GM18867 (cell line): ENCODE measurements at regions not wholly inside any gene's neighbourhood (a gene's known extent, or its start where the extent isn't known, plus 50 kb on each side); places are given as distances from the start of the nearest gene placed in this dataset.
A peak's percentile ranks its signal among the peaks of the same experiment; 100 is the strongest.

Source experiments
- ATAC-seq: cut with Tn5 transposase; IDR thresholded peaks from one replicate; pipeline ENCODE4 v1.9.1; 2021; ENCODE audit warnings: mild to moderate bottlenecking, moderate library complexity; ENCODE audit not compliant: unreplicated experiment

DNA sequence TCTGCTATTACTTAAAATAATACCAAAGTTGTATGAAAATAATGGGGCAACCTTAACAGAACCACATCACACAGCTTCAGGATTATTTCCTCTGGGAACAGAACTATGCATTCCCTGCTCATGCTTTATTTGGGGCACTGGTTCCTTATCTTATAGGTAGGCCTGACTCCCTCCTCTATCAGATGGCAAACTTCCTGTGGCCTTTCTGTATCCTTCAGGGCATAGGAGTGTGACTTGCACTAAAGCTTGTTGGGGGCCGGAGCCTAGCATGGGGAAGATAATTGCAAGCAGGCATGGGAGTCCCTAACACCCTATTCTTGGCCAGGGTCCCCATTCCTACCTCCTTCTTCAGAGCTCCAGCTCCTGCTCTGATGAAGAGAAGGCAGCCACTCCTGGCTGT lies 167.2 kb upstream of the SERTAD2 start:
- no peak for ATAC-seq

DNA sequence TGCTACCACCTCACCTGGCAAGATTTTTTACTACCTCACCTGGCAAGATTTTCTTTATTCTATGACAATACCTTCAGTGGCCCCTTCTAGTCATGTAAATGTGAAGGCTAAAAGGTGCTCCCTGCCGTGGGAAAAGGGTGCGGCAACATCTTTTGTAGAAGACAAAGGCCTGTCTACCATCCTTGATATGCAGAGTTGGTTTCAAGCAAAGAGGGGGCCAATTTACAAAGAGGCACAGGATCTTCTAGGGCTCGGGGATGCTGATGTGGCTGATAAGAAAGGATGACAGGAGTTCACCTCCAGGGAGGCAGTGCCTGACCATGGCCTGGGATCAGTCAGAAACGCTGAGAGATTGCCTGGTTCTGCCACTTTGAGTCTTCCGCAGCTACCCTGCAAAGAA lies 165.4 kb upstream of the SLC1A4 start:
- no peak for ATAC-seq

DNA sequence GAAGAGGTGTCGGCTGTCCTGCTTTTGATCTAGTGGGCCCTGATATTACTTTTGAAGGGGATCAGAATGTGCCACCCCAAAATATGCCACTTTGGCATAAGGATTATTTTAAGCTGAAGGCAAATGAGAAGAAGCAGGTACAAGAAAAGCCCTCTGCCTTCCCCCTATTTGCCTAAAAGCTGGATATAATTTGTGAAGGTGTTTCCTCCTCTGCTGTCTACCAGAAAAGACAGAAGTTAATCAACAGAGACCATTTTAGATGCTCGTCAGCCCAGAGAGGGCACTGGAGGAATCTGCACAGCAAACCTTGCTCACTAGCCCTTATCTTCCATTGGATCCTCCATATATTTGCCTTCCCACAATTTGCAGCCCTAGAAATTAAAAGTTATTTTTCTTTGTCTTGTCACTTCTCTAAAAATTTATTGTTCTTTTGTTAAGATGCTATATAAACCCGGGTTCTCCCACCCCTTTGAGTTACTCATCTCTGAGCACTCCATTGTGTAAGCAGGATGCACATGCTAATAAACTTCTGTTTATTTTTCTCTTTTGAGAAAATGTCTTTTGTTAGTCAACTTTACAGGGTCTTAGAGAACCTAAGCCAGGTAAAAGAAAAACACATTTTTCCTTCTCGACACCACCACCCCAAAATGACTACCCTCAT lies 163.2 kb upstream of the SLC1A4 start:
- no peak for ATAC-seq

GRCh38 chr2:64826703-64827102 lies 162.5 kb upstream of the SLC1A4 start:
- ATAC-seq, result no peak

GRCh38 chr2:64828261-64828660 lies 160.9 kb upstream of the SLC1A4 start:
- no peak for ATAC-seq

GRCh38 chr2:64829525-64829924 lies 159.7 kb upstream of the SLC1A4 start:
- ATAC-seq, result no peak

DNA sequence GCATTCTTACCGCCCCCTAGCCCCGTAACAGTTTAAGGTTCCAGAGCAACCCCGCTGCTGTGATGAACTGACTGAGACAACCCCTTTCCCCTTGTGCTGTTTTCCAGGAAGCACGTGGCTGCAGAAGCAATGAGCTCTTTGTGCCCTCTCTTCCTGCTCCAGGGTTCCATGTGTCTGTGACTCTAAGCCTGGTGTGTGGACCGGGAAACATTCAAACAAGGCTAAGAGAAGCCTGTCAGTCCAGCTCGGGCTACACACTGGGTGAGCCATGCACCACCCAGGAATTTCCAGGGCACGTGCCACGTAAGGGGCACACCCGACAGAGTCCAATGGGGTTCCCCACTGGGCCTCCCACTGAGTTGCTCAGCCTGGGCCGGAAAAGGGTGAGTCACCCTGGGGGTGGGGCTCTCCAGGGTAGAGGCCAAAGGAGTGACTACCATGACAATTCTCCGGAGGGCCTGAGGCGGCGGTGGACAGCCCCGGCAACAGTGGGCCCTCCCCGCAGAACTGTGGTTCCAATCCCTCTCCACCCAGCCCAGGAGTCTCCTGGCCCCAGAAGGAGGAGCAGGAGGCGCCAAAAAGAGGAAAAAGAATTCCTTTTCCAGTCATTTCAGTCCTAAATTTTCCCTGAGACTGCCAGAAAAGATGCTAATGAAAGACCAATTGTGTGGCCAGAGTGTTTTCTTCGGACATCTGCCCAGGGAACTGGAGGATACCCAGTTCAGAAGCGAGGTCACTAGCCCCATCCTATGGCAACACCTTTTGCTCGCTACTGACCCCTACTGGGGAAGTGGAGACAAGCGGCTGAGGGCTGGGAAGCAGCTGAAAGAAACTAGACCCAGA lies 157.8 kb upstream of the SLC1A4 start:
- peak; percentile 83 for ATAC-seq

DNA sequence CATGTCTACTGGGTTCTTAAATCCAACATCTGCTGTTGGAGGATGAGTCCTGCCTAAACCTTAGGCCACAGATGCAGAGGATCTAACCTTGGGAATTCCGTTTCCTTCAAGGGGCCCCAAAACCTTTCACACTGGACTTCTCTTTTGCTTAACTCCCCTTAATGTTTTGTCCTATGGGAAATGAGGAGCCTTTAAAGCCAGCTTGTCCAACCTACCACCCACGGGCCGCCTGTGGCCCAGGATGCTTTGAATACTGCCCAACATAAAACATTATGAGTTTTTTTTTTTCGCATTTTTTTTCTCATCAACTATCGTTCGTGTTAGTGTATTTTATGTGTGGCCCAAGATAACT lies 157.2 kb upstream of the SLC1A4 start:
- ATAC-seq, result no peak

DNA sequence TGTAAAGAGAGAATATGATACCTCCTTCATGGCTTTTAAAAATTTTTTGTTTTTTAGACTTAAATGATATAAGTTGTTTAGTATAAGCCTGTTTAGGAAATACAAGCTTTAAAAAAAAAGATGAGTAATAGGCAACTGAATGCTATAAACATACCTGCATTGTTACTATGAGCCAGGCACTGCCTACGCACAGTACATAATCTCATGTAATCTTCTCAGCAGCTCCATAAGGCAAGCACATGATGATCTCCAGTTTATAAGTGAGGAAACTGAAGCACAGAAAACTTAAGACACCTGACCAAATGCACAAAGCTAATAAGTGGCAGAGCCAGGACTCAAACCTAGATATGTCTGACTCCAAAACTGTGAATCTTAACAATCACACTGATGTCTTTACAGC lies 156.3 kb upstream of the SLC1A4 start:
- no peak for ATAC-seq

DNA sequence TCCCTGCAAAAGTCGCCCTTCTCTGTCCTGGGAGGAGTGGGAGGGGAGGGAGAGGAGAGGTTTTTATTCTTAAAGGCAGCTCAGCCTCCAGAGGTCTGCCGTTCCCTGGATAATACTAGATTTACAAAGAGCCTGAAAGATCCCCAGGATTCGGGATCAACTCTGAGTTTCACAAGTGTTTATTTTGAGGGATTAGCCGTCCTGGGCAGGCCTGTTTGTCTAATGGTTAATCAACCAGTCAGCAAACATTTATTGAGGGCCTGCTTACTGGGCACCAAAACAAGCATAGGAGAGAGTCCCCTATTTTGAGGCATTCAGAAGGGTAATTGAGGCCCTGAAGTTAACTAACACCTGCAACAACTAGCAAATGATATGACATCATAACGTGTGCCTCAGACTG lies 152.6 kb upstream of the SLC1A4 start:
- no peak for ATAC-seq

GRCh38 chr2:64837116-64837731 lies 152.0 kb upstream of the SLC1A4 start:
- no peak for ATAC-seq

- ATAC-seq, result no peak
These were observed 151.1 kb upstream of the SLC1A4 start for GRCh38 chr2:64837925-64838641.

GRCh38 chr2:64838817-64839216 lies 150.4 kb upstream of the SLC1A4 start:
- ATAC-seq, result no peak

DNA sequence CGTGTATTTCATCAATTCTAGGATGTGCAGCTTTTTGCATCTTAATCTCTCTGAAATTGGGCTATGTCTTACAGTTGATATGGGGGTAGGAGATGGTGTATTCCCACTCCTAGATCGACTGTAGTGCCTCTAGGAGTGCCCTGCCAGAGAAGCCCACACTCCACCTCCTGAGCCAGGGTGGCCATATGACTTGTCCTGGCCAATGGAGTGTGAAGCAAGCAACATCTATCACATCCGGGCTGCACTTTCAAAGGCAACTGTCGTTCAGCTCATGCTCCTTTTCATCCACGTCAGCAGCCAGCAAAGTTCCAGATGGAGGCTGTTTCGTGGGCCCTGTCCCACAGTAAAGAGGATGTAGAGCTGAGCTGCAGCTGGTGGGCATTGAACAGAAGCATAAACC lies 149.4 kb upstream of the SLC1A4 start:
- peak; percentile 87 for ATAC-seq

DNA sequence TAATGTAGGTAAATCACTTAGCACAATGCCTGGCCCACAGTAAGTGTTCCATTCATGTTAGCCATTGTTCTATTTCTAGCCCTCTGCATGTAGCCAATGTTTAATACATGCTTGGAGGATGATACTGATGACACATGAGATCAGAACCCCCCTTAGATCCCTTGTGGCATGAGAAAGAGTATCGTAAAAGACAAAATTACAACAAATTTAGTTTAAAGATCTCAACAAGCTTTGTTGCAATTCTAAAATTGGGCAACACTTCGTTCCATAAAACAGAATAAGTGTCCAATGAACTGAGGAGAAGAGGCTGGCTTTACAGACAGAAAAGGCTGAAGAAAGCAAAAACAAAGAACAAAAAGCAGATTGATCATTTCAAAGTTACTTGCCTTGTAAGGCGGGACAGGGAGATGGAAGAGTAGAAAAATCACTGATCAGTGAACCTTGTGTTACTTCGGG lies 148.7 kb upstream of the SLC1A4 start:
- no peak for ATAC-seq

DNA sequence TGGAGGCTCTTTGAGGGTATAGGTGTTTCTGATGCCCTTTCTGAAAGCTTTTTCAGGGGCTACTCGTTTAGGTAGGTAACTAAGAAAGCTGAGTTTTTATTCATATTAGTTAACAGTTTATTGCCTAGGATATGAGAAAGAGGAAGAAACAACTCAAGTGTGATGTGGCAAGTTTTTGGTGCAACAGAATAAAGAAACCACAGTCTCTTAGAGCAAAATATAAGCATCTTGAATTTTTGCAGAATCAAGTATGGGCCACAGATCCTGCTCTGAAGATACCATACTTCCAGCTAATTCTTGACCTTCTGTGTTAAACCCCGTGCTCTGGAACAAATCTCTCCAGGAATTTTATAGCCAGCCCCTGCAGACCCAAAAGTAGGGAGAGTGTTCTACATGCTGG lies 147.7 kb upstream of the SLC1A4 start:
- no peak for ATAC-seq

DNA sequence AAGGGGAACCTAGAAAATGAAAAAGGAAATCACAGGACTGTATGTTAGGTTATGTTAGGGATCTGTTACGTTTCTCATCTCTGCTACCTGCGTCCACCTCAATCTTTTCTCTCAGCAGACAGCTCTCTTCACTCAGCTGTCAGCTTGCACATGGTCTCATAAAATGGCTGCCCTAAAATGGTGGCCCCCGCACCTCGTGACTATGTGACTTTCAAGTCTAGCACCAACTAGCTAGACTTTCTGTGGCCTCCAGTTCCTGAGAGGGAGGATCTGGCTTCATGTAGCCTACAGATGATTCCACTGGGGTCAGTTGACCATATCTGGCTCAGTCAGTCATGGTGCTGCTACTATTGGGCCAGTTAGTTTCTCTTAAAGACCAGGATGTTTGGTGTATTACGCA lies 147.2 kb upstream of the SLC1A4 start:
- ATAC-seq, result no peak

DNA sequence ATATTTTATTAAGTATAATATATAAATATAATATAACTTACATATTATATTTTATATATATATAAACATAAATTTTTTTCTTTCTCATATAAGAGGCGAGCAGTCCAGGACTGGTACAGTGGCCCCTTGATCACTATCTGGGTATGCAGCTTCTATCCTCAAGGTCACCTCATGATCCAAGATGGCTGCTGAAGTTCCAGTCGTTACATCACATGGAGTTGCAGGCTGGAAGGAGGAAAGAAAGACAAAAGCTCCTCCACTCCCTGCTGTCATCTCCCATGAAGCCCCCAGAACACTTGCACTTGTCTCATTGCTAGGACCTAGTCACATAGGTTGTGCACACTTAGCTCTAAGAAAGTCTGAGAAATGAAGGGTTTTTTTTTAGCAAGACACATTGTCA lies 145.1 kb upstream of the SLC1A4 start:
- no peak for ATAC-seq

DNA sequence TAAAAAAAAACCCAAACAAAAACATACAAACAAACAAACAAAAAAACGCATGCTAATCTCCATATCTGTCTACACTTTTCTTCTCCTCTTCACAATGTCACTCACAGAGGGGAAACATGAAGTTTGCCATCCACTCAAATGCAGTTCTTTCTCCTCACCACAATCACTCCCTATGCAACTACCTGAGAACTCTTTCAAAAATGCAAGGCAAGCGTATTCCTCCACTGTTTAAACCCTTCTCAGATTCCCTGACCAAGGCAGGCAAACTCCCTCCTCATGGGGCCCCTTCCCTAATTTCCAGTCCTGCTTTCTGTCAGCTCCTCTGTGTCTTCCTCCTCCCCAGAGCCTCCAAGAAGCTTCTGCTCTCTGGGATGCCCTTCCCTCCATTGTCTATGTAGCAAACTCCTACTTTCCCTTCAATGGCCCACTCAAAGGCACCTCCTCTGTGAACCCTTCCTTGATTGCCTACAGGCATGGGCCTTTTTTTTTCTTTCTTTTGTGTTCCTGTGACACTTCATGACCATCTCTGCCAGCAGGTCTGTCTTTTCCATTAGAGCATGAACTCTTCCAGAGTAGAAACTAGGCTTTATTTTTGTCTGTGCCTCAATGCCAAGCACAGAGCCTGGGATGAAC lies 143.8 kb upstream of the SLC1A4 start:
- ATAC-seq, result no peak

DNA sequence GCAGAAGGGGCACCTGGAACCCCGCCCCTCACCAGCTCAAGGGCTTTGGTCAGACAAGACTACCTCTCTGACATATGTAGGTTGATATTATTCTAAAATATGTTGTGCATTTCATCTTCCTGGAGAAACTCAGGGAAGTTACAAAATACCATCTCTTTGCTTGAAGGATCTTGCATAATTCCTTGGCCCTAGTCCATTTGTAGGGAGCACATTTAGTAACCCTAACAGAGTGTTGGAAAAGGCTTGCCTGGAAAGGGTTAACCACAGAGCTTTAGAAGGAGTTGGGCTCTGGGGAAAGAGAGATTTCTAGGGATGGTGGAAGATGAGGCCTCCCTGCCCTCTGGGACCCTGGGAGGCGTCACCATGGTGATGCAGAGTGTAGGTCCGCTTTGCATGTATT lies 143.0 kb upstream of the SLC1A4 start:
- no peak for ATAC-seq

GRCh38 chr2:64847930-64848329 lies 141.3 kb upstream of the SLC1A4 start:
- no peak for ATAC-seq
